ENCODE measurements at regions not wholly inside any gene's neighbourhood (a gene's known extent, or its start where the extent isn't known, plus 50 kb on each side); places are given as distances from the start of the nearest gene placed in this dataset.

DNA sequence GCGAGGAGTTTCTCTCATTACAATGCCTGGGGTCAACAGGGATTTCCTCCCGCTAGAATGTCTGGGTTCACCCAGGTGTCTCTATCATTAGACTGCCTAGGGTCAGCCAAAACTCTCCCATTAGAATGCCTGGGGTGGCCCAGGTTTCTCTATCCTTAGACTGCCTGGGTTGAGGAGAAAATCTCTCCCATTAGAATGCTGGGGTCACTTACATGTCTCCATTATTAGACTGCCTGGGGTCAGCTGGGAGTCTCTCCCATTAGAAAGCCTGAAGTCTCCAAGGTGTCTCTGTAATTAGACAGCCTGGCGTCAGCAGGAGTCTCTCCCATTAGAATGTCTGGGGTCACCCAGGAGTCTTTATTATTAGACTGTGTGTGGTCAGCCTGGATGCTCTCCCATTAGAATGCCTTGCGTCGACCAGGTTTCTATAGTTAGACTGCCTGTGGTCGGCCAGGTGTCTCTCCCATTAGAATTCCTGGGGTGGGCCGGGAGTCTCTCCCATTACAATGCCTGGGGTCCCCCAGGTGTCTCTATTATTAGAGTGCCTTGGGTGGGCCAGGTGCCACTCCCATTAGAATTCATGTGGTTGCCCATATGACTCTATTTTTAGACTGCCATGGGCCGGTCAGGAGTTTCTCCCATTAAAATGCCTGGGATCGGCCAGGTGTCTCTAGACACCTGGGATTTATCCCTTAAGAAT, 2272.1 kb downstream of the TP53TG3F start:
- no peak for ATAC-seq (ENCODE audit: insufficient read depth, low FRiP score)
- DNase-seq = no peak
- H3K9ac ChIP-seq (ENCODE audit: insufficient read depth in 1 of 2, low read length in 2 of 2) = no peak overlapping the region
- 79 to 84% methylated on average over 9 of the region's 9 CpGs for WGBS, 2 donors
- TF ChIP-seq, protein P1, sequence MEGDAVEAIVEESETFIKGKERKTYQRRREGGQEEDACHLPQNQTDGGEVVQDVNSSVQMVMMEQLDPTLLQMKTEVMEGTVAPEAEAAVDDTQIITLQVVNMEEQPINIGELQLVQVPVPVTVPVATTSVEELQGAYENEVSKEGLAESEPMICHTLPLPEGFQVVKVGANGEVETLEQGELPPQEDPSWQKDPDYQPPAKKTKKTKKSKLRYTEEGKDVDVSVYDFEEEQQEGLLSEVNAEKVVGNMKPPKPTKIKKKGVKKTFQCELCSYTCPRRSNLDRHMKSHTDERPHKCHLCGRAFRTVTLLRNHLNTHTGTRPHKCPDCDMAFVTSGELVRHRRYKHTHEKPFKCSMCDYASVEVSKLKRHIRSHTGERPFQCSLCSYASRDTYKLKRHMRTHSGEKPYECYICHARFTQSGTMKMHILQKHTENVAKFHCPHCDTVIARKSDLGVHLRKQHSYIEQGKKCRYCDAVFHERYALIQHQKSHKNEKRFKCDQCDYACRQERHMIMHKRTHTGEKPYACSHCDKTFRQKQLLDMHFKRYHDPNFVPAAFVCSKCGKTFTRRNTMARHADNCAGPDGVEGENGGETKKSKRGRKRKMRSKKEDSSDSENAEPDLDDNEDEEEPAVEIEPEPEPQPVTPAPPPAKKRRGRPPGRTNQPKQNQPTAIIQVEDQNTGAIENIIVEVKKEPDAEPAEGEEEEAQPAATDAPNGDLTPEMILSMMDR (IDR thresholded peaks at IDR 0.05; ENCODE audit: control extremely low read depth, extremely low read depth) = no peak
- H3K4me1 ChIP-seq (ENCODE audit: control insufficient read depth in 5 of 5, insufficient read depth in 5 of 5, low read length in 5 of 5) = no peaks in the 10 kb centered on the region
- no peaks in the 10 kb centered on the region for H3K36me3 ChIP-seq (ENCODE audit: control insufficient read depth in 4 of 4, insufficient read depth in 4 of 4, low read length in 4 of 4)
- no peak overlapping the region for H3K27ac ChIP-seq (ENCODE audit: low read depth in 1 of 2, low read length in 1 of 2)
- H3K4me3 ChIP-seq = no peak overlapping the region
- peaks cover 0 to 30% (median 10%) of the 10 kb centered on the region in 4 donors for H3K9me3 ChIP-seq (ENCODE audit: control insufficient read depth in 4 of 4, insufficient read depth in 3 of 4, low read length in 3 of 4)
- H3K27me3 ChIP-seq (ENCODE audit: control insufficient read depth in 3 of 3, insufficient read depth in 3 of 3, low read length in 2 of 3) = no peaks in the 10 kb centered on the region

GRCh38 chr16:35732046-35732810, 2272.8 kb downstream of the TP53TG3F start:
- no peaks in the 10 kb centered on the region for H3K36me3 ChIP-seq (ENCODE audit: control insufficient read depth in 4 of 4, insufficient read depth in 4 of 4, low read length in 4 of 4)
- H3K27me3 ChIP-seq (ENCODE audit: control insufficient read depth in 3 of 3, insufficient read depth in 3 of 3, low read length in 2 of 3) = no peaks in the 10 kb centered on the region
- DNase-seq (no peak), ATAC-seq (ENCODE audit: insufficient read depth, low FRiP score) (no peak)
- H3K4me1 ChIP-seq (ENCODE audit: control insufficient read depth in 5 of 5, insufficient read depth in 5 of 5, low read length in 5 of 5) = no peaks in the 10 kb centered on the region
- H3K9ac ChIP-seq (ENCODE audit: insufficient read depth in 1 of 2, low read length in 2 of 2) = no peak overlapping the region
- 70% methylated on average over 15 of the region's 15 CpGs for WGBS, 2 donors
- TF ChIP-seq, protein P1 (IDR thresholded peaks at IDR 0.05; ENCODE audit: control extremely low read depth, extremely low read depth) = no peak
- H3K27ac ChIP-seq (ENCODE audit: low read depth in 1 of 2, low read length in 1 of 2) = no peak overlapping the region
- H3K9me3 ChIP-seq (ENCODE audit: control insufficient read depth in 4 of 4, insufficient read depth in 3 of 4, low read length in 3 of 4) = peaks cover 0 to 28% (median 9%) of the 10 kb centered on the region in 4 donors
- no peak overlapping the region for H3K4me3 ChIP-seq

GRCh38 chr16:35733278-35733965, 2274.0 kb downstream of the TP53TG3F start:
- 31 to 37% methylated on average over 3 of the region's 3 CpGs for WGBS, 2 donors
- H3K27ac ChIP-seq (ENCODE audit: low read depth in 1 of 2, low read length in 1 of 2) = no peak overlapping the region
- no peaks in the 10 kb centered on the region for H3K27me3 ChIP-seq (ENCODE audit: control insufficient read depth in 3 of 3, insufficient read depth in 3 of 3, low read length in 2 of 3)
- no peak overlapping the region for H3K4me3 ChIP-seq
- peaks cover 0 to 21% (median 8%) of the 10 kb centered on the region in 4 donors for H3K9me3 ChIP-seq (ENCODE audit: control insufficient read depth in 4 of 4, insufficient read depth in 3 of 4, low read length in 3 of 4)
- no peaks in the 10 kb centered on the region for H3K36me3 ChIP-seq (ENCODE audit: control insufficient read depth in 4 of 4, insufficient read depth in 4 of 4, low read length in 4 of 4)
- no peaks in the 10 kb centered on the region for H3K4me1 ChIP-seq (ENCODE audit: control insufficient read depth in 5 of 5, insufficient read depth in 5 of 5, low read length in 5 of 5)
- DNase-seq (no peak), ATAC-seq (ENCODE audit: insufficient read depth, low FRiP score) (no peak)
- TF ChIP-seq, protein P1 (IDR thresholded peaks at IDR 0.05; ENCODE audit: control extremely low read depth, extremely low read depth) = no peak
- H3K9ac ChIP-seq (ENCODE audit: insufficient read depth in 1 of 2, low read length in 2 of 2) = no peak overlapping the region
